GM12872 (cell line): ENCODE measurements at regions not wholly inside any gene's neighbourhood (a gene's known extent, or its start where the extent isn't known, plus 50 kb on each side); places are given as distances from the start of the nearest gene placed in this dataset.

ENCODE experiments used
- CTCF ChIP-seq: IDR thresholded peaks from 3 replicates; pipeline ENCODE4 v1.5.1; 2011; ENCODE audit warnings: low read depth, mild to moderate bottlenecking, low read length, moderate library complexity; ENCODE audit not compliant: insufficient read depth

GRCh38 chrX:87098477-87098876, 419.1 kb upstream of the KLHL4 start:
- TF ChIP-seq CTCF, result no peak

- TF ChIP-seq CTCF, result no peak
Observed at GRCh38 chrX:87105131-87105530, 412.5 kb upstream of the KLHL4 start.

GRCh38 chrX:87110142-87110541, 407.5 kb upstream of the KLHL4 start:
- no peak for TF ChIP-seq CTCF

- no peak for TF ChIP-seq CTCF
Observed at GRCh38 chrX:87140800-87141483, 376.7 kb upstream of the KLHL4 start.

GRCh38 chrX:87160435-87161010, 357.1 kb upstream of the KLHL4 start:
- no peak for TF ChIP-seq CTCF

GRCh38 chrX:87167841-87168240, 349.8 kb upstream of the KLHL4 start:
- no peak for TF ChIP-seq CTCF
